GM18508 (cell line): ENCODE measurements at regions not wholly inside any gene's neighbourhood (a gene's known extent, or its start where the extent isn't known, plus 50 kb on each side); places are given as distances from the start of the nearest gene placed in this dataset.

Experiments
- ATAC-seq: cut with Tn5 transposase; IDR thresholded peaks from one replicate; pipeline ENCODE4 v1.9.1; 2021; ENCODE audit warnings: moderate number of reproducible peaks; ENCODE audit not compliant: insufficient read depth, unreplicated experiment

- no peak for ATAC-seq
Observed at GRCh38 chr9:7265181-7265580, 507.4 kb downstream of the KDM4C start.

DNA sequence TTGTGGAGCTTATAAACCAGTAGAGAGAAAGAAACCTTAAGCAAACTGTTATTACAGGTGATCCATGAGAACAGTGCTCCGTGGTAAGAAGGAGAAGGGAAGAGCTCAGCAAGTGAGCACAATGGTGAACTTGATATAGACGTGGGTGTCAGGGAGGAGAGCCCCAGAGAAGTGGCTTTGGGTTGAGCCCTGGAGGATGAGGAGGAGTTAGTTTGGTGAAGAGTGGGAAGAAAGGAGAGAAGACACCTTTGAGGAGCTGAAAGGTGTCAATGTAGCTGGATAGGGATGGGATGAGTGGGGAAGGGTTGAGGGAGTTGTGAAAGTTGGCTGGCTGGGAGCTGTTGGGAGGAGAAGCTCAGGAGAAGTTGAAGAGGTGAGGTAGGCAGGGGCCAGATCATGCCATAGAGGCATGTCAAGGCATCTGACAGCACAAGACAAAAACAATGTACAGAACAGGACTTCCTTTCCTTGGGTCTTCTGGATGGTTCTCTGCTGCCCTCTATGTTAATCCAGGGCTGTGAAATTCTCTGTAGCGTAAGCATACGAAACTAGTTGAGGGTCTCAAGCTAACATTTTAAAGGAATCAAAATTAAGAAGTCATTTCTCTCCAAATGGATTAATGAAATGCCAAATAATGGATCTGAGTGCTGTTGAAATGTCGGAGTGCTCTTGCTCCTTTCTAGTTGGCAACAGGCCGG lies 501.9 kb downstream of the KDM4C start:
- no peak for ATAC-seq

DNA sequence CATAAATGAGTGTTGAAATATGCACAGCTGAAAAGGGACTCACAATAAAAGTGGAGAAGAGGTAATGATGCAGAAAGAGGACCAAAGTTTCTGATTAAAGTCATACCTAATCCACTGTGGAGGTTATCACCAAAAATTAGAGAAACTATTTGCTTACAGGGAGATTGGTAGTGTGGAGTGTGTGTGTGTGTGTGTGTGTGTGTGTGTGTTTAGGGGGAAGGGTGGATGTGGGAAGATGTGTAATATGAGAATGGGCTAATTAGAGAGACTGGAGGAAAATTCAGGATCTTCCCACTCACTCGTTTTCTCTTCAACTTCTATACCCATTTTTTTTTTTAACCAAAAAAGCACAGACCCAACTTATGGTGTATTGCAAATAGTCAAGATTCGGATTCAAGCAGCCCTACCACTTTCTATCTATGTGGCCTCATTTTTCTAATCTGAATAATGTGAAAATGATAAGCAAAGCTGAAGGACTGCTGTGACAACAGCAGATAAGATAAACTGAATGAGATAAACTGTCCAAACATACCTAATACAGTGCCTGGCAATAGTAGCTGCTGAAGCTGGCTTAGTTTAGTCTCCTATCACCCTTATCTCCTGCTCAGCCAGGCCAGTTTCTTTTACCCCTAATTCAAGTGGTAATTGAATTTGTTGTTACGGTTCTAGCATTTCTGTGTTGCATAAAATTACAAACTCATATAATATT lies 501.1 kb downstream of the KDM4C start:
- ATAC-seq: no peak

DNA sequence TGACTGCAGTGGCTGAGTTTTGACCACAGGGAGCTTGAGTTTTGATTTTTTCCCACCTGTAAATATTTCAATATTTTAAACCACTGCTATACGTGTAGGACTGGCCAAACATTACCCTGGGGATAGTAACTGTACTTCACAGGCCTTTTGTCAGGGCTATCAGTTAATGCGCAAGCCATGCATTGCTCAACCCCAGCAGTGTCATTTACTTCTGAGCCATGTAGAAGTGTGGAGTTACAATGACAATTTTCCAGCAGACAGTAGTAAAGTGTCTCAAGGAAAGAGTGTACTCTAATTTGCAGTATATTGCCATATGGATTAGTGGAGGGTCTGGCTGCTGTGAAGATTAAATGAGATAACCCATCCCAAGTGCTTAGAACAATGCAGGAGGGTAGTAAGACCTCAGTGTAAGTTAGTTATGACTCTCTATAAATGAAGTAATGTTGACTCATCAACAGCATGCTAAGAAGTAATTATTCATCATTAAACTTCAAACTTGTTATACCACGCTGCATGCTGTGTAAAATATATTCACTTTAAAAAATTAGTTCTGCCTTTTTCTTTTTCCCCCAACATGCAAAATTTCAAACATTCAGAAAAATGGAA lies 489.2 kb downstream of the KDM4C start:
- no peak for ATAC-seq

GRCh38 chr9:7245976-7246580 lies 488.3 kb downstream of the KDM4C start:
- ATAC-seq: no peak

DNA sequence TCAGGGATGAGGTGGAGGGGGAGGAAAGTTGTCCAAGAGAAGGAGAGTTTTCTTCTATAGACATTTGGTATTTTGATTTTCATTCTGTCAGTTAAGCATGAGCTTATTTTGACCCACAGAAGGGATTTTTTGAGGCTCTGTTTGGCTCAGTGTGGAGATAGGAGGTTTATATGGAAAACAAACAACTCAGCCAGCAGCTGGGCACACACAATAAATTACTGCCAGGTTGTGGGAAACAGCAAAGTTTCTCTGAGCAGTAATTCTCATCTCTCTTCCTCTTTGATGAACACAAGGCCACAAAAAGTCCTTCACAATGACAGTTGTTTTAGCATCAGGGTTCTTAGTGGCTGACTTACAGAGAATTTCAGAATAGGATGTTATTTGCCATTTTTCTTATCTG lies 486.1 kb downstream of the KDM4C start:
- no peak for ATAC-seq

- no peak for ATAC-seq
Observed at GRCh38 chr9:7242126-7242525, 484.4 kb downstream of the KDM4C start.

DNA sequence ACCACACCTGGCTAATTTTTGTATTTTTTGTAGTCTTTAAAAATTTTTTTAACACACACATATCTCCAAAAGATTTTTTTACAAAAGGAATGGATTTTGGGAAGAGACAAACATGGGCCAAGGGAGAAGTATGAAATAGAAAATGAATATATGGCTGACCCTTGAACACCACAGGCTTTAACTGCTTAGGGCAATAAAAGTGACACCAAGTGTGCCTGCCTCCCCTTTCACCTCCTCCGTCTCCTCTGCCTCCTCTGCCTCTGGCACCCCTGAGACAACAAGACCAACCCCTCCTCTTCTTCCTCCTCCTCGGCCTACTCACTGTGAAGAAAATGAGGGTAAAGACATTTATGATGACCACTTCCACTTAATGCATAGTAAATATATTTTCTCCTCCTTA lies 483.9 kb downstream of the KDM4C start:
- no peak for ATAC-seq

GRCh38 chr9:7240569-7241311 lies 483.0 kb downstream of the KDM4C start:
- ATAC-seq: no peak

- ATAC-seq: no peak
Observed at GRCh38 chr9:7239708-7240107, 481.9 kb downstream of the KDM4C start.

- ATAC-seq: no peak
Observed at GRCh38 chr9:7238247-7238637, 480.5 kb downstream of the KDM4C start.

GRCh38 chr9:7237473-7238246 lies 479.9 kb downstream of the KDM4C start:
- no peak for ATAC-seq

- no peak for ATAC-seq
Observed at GRCh38 chr9:7236186-7236585, 478.4 kb downstream of the KDM4C start.

GRCh38 chr9:7234144-7234543 lies 476.4 kb downstream of the KDM4C start:
- peak; percentile 63 for ATAC-seq

DNA sequence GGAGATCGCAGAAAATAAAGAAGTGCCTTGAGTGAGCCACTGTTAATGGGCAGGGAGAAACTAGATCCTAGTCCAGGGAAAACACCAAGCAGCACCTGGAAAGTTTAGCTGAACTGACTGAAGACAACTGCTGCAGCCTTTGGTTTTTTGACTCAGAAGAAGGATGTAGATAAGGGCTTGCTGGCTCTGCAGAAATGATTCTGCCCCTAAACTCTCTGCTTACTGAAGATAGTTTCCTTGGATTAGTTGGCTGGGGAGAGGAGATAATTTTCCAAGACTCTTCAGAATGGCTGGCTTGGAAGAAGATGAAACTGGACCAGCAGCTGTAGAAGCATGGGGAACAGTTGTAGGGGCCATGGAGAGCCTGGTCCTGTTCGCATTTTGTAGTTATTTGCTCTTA lies 471.8 kb downstream of the KDM4C start:
- ATAC-seq: no peak

- no peak for ATAC-seq
Observed at GRCh38 chr9:7228726-7229125, 471.0 kb downstream of the KDM4C start.

GRCh38 chr9:7227951-7228350 lies 470.2 kb downstream of the KDM4C start:
- ATAC-seq: no peak

- no peak for ATAC-seq
Observed at GRCh38 chr9:7226007-7226640, 468.4 kb downstream of the KDM4C start.
